ENCODE measurements at regions not wholly inside any gene's neighbourhood (a gene's known extent, or its start where the extent isn't known, plus 50 kb on each side); places are given as distances from the start of the nearest gene placed in this dataset.

DNA sequence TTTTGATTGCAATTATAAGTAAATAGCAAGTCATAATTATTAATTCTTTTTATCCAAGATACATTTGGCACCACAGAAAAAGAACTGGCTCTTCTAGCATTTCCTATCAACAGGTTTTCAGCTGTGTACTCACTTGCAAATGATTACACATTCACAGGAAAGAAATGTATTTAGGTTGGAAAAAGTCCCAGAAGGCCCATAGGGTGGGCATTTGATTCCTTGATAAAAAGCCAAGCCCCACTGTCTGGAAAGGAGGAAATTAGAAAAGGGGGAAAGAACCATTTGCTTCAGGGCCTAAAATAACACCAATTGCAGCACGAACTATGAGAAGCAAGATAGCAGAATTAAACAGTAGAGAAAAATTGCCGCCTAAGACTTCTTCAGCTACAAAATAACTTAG lies 80.8 kb upstream of the COL1A2 start:
- TF ChIP-seq, protein P1, sequence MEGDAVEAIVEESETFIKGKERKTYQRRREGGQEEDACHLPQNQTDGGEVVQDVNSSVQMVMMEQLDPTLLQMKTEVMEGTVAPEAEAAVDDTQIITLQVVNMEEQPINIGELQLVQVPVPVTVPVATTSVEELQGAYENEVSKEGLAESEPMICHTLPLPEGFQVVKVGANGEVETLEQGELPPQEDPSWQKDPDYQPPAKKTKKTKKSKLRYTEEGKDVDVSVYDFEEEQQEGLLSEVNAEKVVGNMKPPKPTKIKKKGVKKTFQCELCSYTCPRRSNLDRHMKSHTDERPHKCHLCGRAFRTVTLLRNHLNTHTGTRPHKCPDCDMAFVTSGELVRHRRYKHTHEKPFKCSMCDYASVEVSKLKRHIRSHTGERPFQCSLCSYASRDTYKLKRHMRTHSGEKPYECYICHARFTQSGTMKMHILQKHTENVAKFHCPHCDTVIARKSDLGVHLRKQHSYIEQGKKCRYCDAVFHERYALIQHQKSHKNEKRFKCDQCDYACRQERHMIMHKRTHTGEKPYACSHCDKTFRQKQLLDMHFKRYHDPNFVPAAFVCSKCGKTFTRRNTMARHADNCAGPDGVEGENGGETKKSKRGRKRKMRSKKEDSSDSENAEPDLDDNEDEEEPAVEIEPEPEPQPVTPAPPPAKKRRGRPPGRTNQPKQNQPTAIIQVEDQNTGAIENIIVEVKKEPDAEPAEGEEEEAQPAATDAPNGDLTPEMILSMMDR (IDR thresholded peaks at IDR 0.05; ENCODE audit: poor library complexity) = no peak
- no peak for TF ChIP-seq EZH2phosphoT487 (IDR thresholded peaks at IDR 0.05; ENCODE audit: low read depth, severe bottlenecking, unreplicated experiment)

Data from hepatocyte (in vitro differentiated cells).